Lung (tissue), 11 donors: ENCODE measurements at regions not wholly inside any gene's neighbourhood (a gene's known extent, or its start where the extent isn't known, plus 50 kb on each side); places are given as distances from the start of the nearest gene placed in this dataset.

Source experiments
- ATAC-seq: fragments of 200-7000 bp; cut with Tn5 transposase; one replicate; pipeline ENCODE4 v1.9.1; 2020; ENCODE audit warnings: moderate number of reproducible peaks; ENCODE audit not compliant: insufficient read depth, low FRiP score
- DNase-seq, 3 donors: peaks; one replicate each; pipeline ENCODE4 v3.0.0-alpha.2; 2013 to 2017
- H3K27ac ChIP-seq, 2 donors: one replicate each; pipeline ENCODE4 v1.5.1; 2013; ENCODE audit warnings: mild to moderate bottlenecking in 2 of 2, moderate library complexity in 2 of 2, control low read depth in 1 of 2, inconsistent platforms in 1 of 2, low read depth in 1 of 2, low read length in 1 of 2
- H3K27me3 ChIP-seq, 3 donors: one replicate each; pipeline ENCODE4 v1.5.1; 2013; ENCODE audit warnings: low read length in 2 of 3; ENCODE audit not compliant: control insufficient read depth in 3 of 3, insufficient read depth in 3 of 3
- H3K36me3 ChIP-seq, 4 donors: one replicate each; pipeline ENCODE4 v1.5.1; 2013; ENCODE audit warnings: low read length in 4 of 4, mild to moderate bottlenecking in 1 of 4, moderate library complexity in 1 of 4; ENCODE audit not compliant: control insufficient read depth in 4 of 4, insufficient read depth in 4 of 4
- H3K4me1 ChIP-seq, 5 donors: one replicate each; pipeline ENCODE4 v1.5.1; 2013; ENCODE audit warnings: low read length in 5 of 5, mild to moderate bottlenecking in 2 of 5, moderate library complexity in 1 of 5; ENCODE audit not compliant: control insufficient read depth in 5 of 5, insufficient read depth in 5 of 5
- H3K4me3 ChIP-seq: one replicate; pipeline ENCODE4 v1.5.1; 2013; ENCODE audit warnings: mild to moderate bottlenecking, control low read depth, moderate library complexity
- H3K9ac ChIP-seq, 2 donors: one replicate each; pipeline ENCODE4 v1.5.1; 2013; ENCODE audit warnings: low read length in 2 of 2, control low read depth in 1 of 2; ENCODE audit not compliant: insufficient read depth in 1 of 2
- H3K9me3 ChIP-seq, 4 donors: one replicate each; pipeline ENCODE4 v1.5.1; 2013; ENCODE audit warnings: low read length in 3 of 4, mild to moderate bottlenecking in 1 of 4, moderate library complexity in 1 of 4; ENCODE audit not compliant: control insufficient read depth in 4 of 4, insufficient read depth in 3 of 4
- WGBS, 2 donors: extraction: QIAGEN DNeasy Blood & Tissue Kit; methylation state at CpG; one replicate each; pipeline ENCODE4 v1.1.7; 2013; 5-methylcytosine and 5-hydroxymethylcytosine counted together
- TF ChIP-seq, protein P1 (sequence below): IDR thresholded peaks from 2 replicates; pipeline ENCODE4 v1.5.1; 2012; ENCODE audit warnings: mild to moderate bottlenecking; ENCODE audit errors: control extremely low read depth, extremely low read depth
- donor health status: control.
- donor health status: control.
- donor health status: Bipolar disorder and iron deficiency.
- donor health status: healthy.
- donor health status: DM: yes; HTN: yes; CAD: no.

- peaks cover 0 to 8% (median 0%) of the 10 kb centered on the region in 4 donors for H3K9me3 ChIP-seq
Measured at GRCh38 chr3:5282703-5283102, 95.2 kb downstream of the EDEM1 start.

GRCh38 chr3:5285439-5285838 is 97.9 kb downstream of the EDEM1 start:
- TF ChIP-seq, protein P1, sequence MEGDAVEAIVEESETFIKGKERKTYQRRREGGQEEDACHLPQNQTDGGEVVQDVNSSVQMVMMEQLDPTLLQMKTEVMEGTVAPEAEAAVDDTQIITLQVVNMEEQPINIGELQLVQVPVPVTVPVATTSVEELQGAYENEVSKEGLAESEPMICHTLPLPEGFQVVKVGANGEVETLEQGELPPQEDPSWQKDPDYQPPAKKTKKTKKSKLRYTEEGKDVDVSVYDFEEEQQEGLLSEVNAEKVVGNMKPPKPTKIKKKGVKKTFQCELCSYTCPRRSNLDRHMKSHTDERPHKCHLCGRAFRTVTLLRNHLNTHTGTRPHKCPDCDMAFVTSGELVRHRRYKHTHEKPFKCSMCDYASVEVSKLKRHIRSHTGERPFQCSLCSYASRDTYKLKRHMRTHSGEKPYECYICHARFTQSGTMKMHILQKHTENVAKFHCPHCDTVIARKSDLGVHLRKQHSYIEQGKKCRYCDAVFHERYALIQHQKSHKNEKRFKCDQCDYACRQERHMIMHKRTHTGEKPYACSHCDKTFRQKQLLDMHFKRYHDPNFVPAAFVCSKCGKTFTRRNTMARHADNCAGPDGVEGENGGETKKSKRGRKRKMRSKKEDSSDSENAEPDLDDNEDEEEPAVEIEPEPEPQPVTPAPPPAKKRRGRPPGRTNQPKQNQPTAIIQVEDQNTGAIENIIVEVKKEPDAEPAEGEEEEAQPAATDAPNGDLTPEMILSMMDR, result no peak
- Histone ChIP-seq H3K9ac (no peak overlapping the region), H3K27me3 (no peaks in the 10 kb centered on the region), H3K4me3 (no peak overlapping the region), H3K27ac (no peak overlapping the region), H3K4me1 (no peaks in the 10 kb centered on the region), H3K36me3 (no peaks in the 10 kb centered on the region), H3K9me3 (peaks cover 0 to 6% (median 2%) of the 10 kb centered on the region in 4 donors)
- no peak for DNase-seq
- no peak for ATAC-seq

More at GRCh38 chr3:5282703-5283102, 95.2 kb downstream of the EDEM1 start:
- Histone ChIP-seq H3K9ac (no peak overlapping the region), H3K4me3 (no peak overlapping the region), H3K27ac (no peak overlapping the region), H3K27me3 (no peaks in the 10 kb centered on the region), H3K36me3 (no peaks in the 10 kb centered on the region), H3K4me1 (no peaks in the 10 kb centered on the region)
- 92 to 95% methylated on average over 1 of the region's 1 CpG for WGBS, 2 donors
- TF ChIP-seq, protein P1, result no peak
- ATAC-seq, result no peak
- DNase-seq, result no peak

DNA sequence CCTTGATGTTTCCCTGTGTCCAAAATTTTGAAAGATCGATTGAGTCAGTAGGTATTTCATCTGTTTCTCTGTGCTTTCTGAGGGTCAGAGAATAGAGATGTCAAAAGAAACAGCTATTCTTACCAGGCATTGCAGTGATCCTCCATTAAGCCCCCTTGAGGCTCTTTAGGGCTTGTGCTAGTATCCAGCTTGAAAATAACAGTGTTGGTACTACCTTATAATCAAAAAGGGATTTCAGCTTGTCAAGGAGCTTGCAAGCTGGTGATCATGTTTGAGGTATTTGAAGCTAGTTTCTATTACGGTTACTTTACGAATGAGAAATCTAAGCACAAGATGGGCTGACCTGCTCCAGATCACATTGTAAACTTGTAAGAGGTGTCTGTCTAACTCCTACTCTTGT is 103.4 kb downstream of the EDEM1 start:
- Histone ChIP-seq H3K27ac (no peak overlapping the region), H3K9me3 (peaks cover 0 to 6% (median 0%) of the 10 kb centered on the region in 4 donors), H3K4me1 (no peaks in the 10 kb centered on the region), H3K27me3 (no peaks in the 10 kb centered on the region), H3K4me3 (no peak overlapping the region), H3K36me3 (no peaks in the 10 kb centered on the region), H3K9ac (no peak overlapping the region)
- WGBS, 2 donors, result 84 to 90% methylated on average over 3 of the region's 3 CpGs
- DNase-seq (no peak), ATAC-seq (no peak)
- TF ChIP-seq, protein P1, result no peak

GRCh38 chr3:5292512-5292911 is 105.0 kb downstream of the EDEM1 start:
- Histone ChIP-seq H3K27me3 (no peaks in the 10 kb centered on the region), H3K4me1 (no peaks in the 10 kb centered on the region), H3K36me3 (no peaks in the 10 kb centered on the region), H3K4me3 (no peak overlapping the region), H3K9ac (no peak overlapping the region), H3K27ac (no peak overlapping the region), H3K9me3 (peaks cover 0 to 6% (median 0%) of the 10 kb centered on the region in 4 donors)
- DNase-seq, result no peak
- no peak for ATAC-seq
- 80 to 92% methylated on average over 7 of the region's 7 CpGs for WGBS, 2 donors
- TF ChIP-seq, protein P1, result no peak
